DND-41 (cell line): ENCODE measurements at regions not wholly inside any gene's neighbourhood (a gene's known extent, or its start where the extent isn't known, plus 50 kb on each side); places are given as distances from the start of the nearest gene placed in this dataset.

Experiments
- EZH2 ChIP-seq: IDR thresholded peaks from 3 replicates; pipeline ENCODE4 v1.6.1; 2012; ENCODE audit warnings: borderline replicate concordance, low read depth, mild to moderate bottlenecking, moderate library complexity, low read length, inconsistent platforms; ENCODE audit not compliant: severe bottlenecking
- TF ChIP-seq, protein P1 (sequence below): IDR thresholded peaks from 2 replicates; pipeline ENCODE4 v1.5.1; 2012; ENCODE audit warnings: borderline replicate concordance, low read length, moderate library complexity, mild to moderate bottlenecking; ENCODE audit not compliant: poor library complexity, severe bottlenecking; ENCODE audit errors: extremely low read depth

DNA sequence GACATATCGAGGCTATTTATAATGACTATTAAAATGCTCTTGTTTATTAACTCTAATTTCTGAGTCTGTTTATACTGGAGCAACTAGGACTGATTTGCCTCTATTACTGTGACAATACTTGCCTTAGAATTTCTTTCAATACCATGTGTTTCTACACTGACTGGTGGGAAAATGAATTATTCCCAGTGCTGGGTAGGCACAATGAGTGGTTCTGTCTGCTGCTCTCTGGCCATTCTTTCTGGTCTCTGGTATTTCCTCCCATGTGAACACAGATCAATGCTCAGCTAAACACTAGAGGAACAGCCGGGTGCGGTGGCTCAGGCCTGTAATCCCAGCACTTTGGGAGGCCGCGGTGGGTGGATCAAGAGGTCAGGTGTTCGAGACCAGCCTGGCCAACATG lies 390.5 kb downstream of the PRDM2 start:
- TF ChIP-seq, protein P1, sequence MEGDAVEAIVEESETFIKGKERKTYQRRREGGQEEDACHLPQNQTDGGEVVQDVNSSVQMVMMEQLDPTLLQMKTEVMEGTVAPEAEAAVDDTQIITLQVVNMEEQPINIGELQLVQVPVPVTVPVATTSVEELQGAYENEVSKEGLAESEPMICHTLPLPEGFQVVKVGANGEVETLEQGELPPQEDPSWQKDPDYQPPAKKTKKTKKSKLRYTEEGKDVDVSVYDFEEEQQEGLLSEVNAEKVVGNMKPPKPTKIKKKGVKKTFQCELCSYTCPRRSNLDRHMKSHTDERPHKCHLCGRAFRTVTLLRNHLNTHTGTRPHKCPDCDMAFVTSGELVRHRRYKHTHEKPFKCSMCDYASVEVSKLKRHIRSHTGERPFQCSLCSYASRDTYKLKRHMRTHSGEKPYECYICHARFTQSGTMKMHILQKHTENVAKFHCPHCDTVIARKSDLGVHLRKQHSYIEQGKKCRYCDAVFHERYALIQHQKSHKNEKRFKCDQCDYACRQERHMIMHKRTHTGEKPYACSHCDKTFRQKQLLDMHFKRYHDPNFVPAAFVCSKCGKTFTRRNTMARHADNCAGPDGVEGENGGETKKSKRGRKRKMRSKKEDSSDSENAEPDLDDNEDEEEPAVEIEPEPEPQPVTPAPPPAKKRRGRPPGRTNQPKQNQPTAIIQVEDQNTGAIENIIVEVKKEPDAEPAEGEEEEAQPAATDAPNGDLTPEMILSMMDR = no peak
- no peak for TF ChIP-seq EZH2
